H1 (cell line): ENCODE measurements at regions not wholly inside any gene's neighbourhood (a gene's known extent, or its start where the extent isn't known, plus 50 kb on each side); places are given as distances from the start of the nearest gene placed in this dataset.

Source experiments
- CTCF ChIA-PET: fragments of 300-600 bp; sonication (Branson Sonifier 250); formaldehyde crosslinking; loops from one replicate; lab custom pipeline; 2021; ENCODE audit not compliant: partially characterized antibody; lab: Charles Lee
- POLR2A ChIA-PET: fragments of 300-600 bp; sonication (Branson Sonifier 250); formaldehyde crosslinking; loops from one replicate; lab custom pipeline; 2021; ENCODE audit warnings: inconsistent platforms; ENCODE audit not compliant: partially characterized antibody; lab: Charles Lee
- DNase-seq, 2 experiments: peaks; one replicate each; pipeline versions ENCODE4 v3.0.0 to v3.0.0-alpha.2; 2010 to 2022; ENCODE audit warnings: low spot score in 2 of 2, low read depth in 1 of 2, mixed read lengths in 1 of 2
- FAIRE-seq: peaks from 2 replicates; lab custom pipeline; 2011; peaks lifted over from hg19 to GRCh38; lab: Jason Lieb, UNC
- H2AFZ ChIP-seq: 2 replicates; pipeline ENCODE4 v1.8.1; 2012; ENCODE audit warnings: low read length, inconsistent platforms
- H2AK5ac ChIP-seq: 2 replicates; pipeline ENCODE4 v1.6.1; 2013; ENCODE audit warnings: low read depth, low read length
- H2BK120ac ChIP-seq: replicated peaks from 2 replicates; pipeline ENCODE3; 2013; ENCODE audit warnings: low read depth, low read length, inconsistent platforms
- H2BK12ac ChIP-seq: 2 replicates; pipeline ENCODE4 v1.6.1; 2013; ENCODE audit warnings: low read depth, low read length
- H2BK15ac ChIP-seq: 2 replicates; pipeline ENCODE4 v1.6.1; 2013; ENCODE audit warnings: low read length
- H2BK20ac ChIP-seq: 2 replicates; pipeline ENCODE4 v1.6.1; 2013; ENCODE audit warnings: low read length
- H2BK5ac ChIP-seq: 2 replicates; pipeline ENCODE4 v1.6.1; 2013; ENCODE audit warnings: low read depth, low read length
- H3K14ac ChIP-seq: 2 replicates; pipeline ENCODE4 v1.6.1; 2013; ENCODE audit warnings: inconsistent platforms; ENCODE audit not compliant: insufficient read length
- H3K18ac ChIP-seq: 2 replicates; pipeline ENCODE4 v1.6.1; 2013; ENCODE audit warnings: low read length; ENCODE audit errors: extremely low read depth
- H3K23ac ChIP-seq: 2 replicates; pipeline ENCODE4 v1.6.1; 2013; ENCODE audit warnings: inconsistent platforms; ENCODE audit not compliant: insufficient read length
- H3K23me2 ChIP-seq: 2 replicates; pipeline ENCODE4 v1.6.1; 2013; ENCODE audit warnings: low read depth, low read length
- H3K27ac ChIP-seq: 2 replicates; pipeline ENCODE4 v1.6.1; 2011; ENCODE audit warnings: low read depth, low read length, inconsistent platforms
- H3K27me3 ChIP-seq, 4 experiments: replicated peaks in 1 of 4; 1 replicate in 1 of 4; 2 replicates in 3 of 4; pipeline versions ENCODE4 v1.6.1 to v1.8.1; 2011 to 2013; ENCODE audit warnings: low read length in 3 of 4, mild to moderate bottlenecking in 3 of 4, inconsistent platforms in 2 of 4, mixed read lengths in 2 of 4, moderate library complexity in 1 of 4; ENCODE audit not compliant: control insufficient read depth in 3 of 4, insufficient read depth in 3 of 4; ENCODE audit errors: extremely low read depth in 1 of 4
- H3K36me3 ChIP-seq, 4 experiments: 2 replicates each; pipeline versions ENCODE4 v1.6.1 to v1.8.1; 2011 to 2013; ENCODE audit warnings: mild to moderate bottlenecking in 4 of 4, low read length in 3 of 4, moderate library complexity in 2 of 4, control low read depth in 1 of 4, inconsistent platforms in 1 of 4; ENCODE audit not compliant: insufficient read depth in 4 of 4, control insufficient read depth in 2 of 4
- H3K4ac ChIP-seq: replicated peaks from 2 replicates; pipeline ENCODE3; 2013; ENCODE audit warnings: low read length, low read depth, mixed read lengths, inconsistent platforms; ENCODE audit not compliant: insufficient read length
- H3K4me1 ChIP-seq, 4 experiments: replicated peaks in 1 of 4; 1 replicate in 1 of 4; 2 replicates in 3 of 4; pipeline versions ENCODE4 v1.6.1 to v1.8.1; 2011 to 2013; ENCODE audit warnings: low read length in 3 of 4, inconsistent platforms in 2 of 4, mixed read lengths in 1 of 4; ENCODE audit not compliant: insufficient read depth in 4 of 4, control insufficient read depth in 3 of 4
- H3K4me2 ChIP-seq, 2 experiments: 2 replicates each; pipeline versions ENCODE4 v1.6.1 to v1.8.1; 2011 to 2013; ENCODE audit warnings: low read depth in 2 of 2, low read length in 2 of 2, control low read depth in 1 of 2, inconsistent platforms in 1 of 2, mild to moderate bottlenecking in 1 of 2; ENCODE audit not compliant: insufficient read depth in 1 of 2
- H3K4me3 ChIP-seq, 4 experiments: fragments of 200-600, 300-600 bp in 1 of 4; sonication (generic), shearing (Covaris generic), sonication (Bioruptor Twin) in 1 of 4; 2 replicates each; pipeline versions ENCODE4 v1.5.1 to v1.8.1; 2011 to 2016; ENCODE audit warnings: low read length in 4 of 4, low read depth in 3 of 4, control low read depth in 2 of 4, inconsistent platforms in 2 of 4, mild to moderate bottlenecking in 2 of 4, mixed read lengths in 1 of 4, moderate library complexity in 1 of 4; ENCODE audit not compliant: insufficient read depth in 2 of 4; ENCODE audit errors: extremely low read depth in 1 of 4
- H3K56ac ChIP-seq: replicated peaks from 2 replicates; pipeline ENCODE3; 2013; ENCODE audit warnings: low read depth, mild to moderate bottlenecking, mixed read lengths, low read length, inconsistent platforms; ENCODE audit not compliant: insufficient read length
- H3K79me1 ChIP-seq: 2 replicates; pipeline ENCODE4 v1.6.1; 2013; ENCODE audit warnings: low read depth, low read length, control low read depth
- H3K79me2 ChIP-seq, 2 experiments: 2 replicates each; pipeline versions ENCODE4 v1.6.1 to v1.8.1; 2012 to 2013; ENCODE audit warnings: low read length in 2 of 2, mild to moderate bottlenecking in 2 of 2, inconsistent platforms in 1 of 2; ENCODE audit not compliant: insufficient read depth in 2 of 2, control insufficient read depth in 1 of 2
- H3K9ac ChIP-seq, 4 experiments: replicated peaks in 1 of 4; 1 replicate in 1 of 4; 2 replicates in 3 of 4; pipeline versions ENCODE4 v1.6.1 to v1.8.1; 2011 to 2013; ENCODE audit warnings: low read depth in 3 of 4, low read length in 3 of 4, control low read depth in 2 of 4, mild to moderate bottlenecking in 2 of 4, moderate library complexity in 2 of 4, inconsistent platforms in 1 of 4; ENCODE audit errors: extremely low read depth in 1 of 4
- H3K9me3 ChIP-seq, 2 experiments: 2 replicates each; pipeline versions ENCODE4 v1.6.1 to v1.8.1; 2012 to 2013; ENCODE audit warnings: mild to moderate bottlenecking in 2 of 2, moderate library complexity in 2 of 2, control low read depth in 1 of 2, inconsistent platforms in 1 of 2, low read depth in 1 of 2, low read length in 1 of 2, mixed read lengths in 1 of 2; ENCODE audit not compliant: insufficient read depth in 2 of 2
- H4K20me1 ChIP-seq, 2 experiments: replicated peaks in 1 of 2; 2 replicates each; pipeline versions ENCODE3 to v1.8.1; 2011 to 2013; ENCODE audit warnings: inconsistent platforms in 2 of 2, low read length in 2 of 2, mild to moderate bottlenecking in 1 of 2; ENCODE audit not compliant: insufficient read depth in 2 of 2, control insufficient read depth in 1 of 2
- H4K5ac ChIP-seq: 2 replicates; pipeline ENCODE4 v1.6.1; 2013; ENCODE audit warnings: low read length, low read depth, mixed read lengths, inconsistent platforms; ENCODE audit not compliant: insufficient read length
- H4K8ac ChIP-seq: 2 replicates; pipeline ENCODE4 v1.8.0; 2013; ENCODE audit warnings: mild to moderate bottlenecking, moderate library complexity, low read length, inconsistent platforms; ENCODE audit not compliant: insufficient read depth; ENCODE audit errors: extremely low read depth
- H4K91ac ChIP-seq: replicated peaks from 2 replicates; pipeline ENCODE3; 2013; ENCODE audit warnings: low read length, mixed read lengths, inconsistent platforms; ENCODE audit not compliant: insufficient read length
- ATF2 ChIP-seq: IDR thresholded peaks from 2 replicates; pipeline ENCODE4 v1.6.1; 2012; ENCODE audit warnings: low read length, inconsistent platforms
- CHD2 ChIP-seq: IDR thresholded peaks from 2 replicates; pipeline ENCODE4 v1.6.1; 2012; ENCODE audit warnings: low read length, improper control_type of control experiment
- CREB1 ChIP-seq: IDR thresholded peaks from 2 replicates; pipeline ENCODE4 v1.6.1; 2012; ENCODE audit warnings: inconsistent platforms
- CTBP2 ChIP-seq: IDR thresholded peaks from 2 replicates; pipeline ENCODE4 v1.7.0; 2011; ENCODE audit warnings: borderline replicate concordance, mild to moderate bottlenecking, moderate library complexity, mixed read lengths, low read length; ENCODE audit not compliant: insufficient read depth, insufficient read length
- GABPA ChIP-seq: IDR thresholded peaks from 2 replicates; pipeline ENCODE4 v1.6.1; 2011; ENCODE audit warnings: mild to moderate bottlenecking, low read length, moderate library complexity, borderline replicate concordance; ENCODE audit not compliant: insufficient read depth
- GTF2F1 ChIP-seq: IDR thresholded peaks from 2 replicates; pipeline ENCODE4 v1.6.1; 2012; ENCODE audit warnings: low read depth, low read length, improper control_type of control experiment, borderline replicate concordance
- JUN ChIP-seq: IDR thresholded peaks from 2 replicates; pipeline ENCODE4 v1.6.1; 2011; ENCODE audit warnings: low read depth, mild to moderate bottlenecking, improper control_type of control experiment, low read length
- NRF1 ChIP-seq: IDR thresholded peaks from 2 replicates; pipeline ENCODE4 v1.6.1; 2011; ENCODE audit warnings: mild to moderate bottlenecking, low read depth, low read length, improper control_type of control experiment
- POU5F1 ChIP-seq: IDR thresholded peaks from 2 replicates; pipeline ENCODE4 v1.6.1; 2011; ENCODE audit warnings: low read depth, mild to moderate bottlenecking, low read length, moderate library complexity
- RAD21 ChIP-seq, 2 experiments: IDR thresholded peaks in 1 of 2; conservative IDR thresholded peaks in 1 of 2; 2 replicates each; pipeline ENCODE4 v1.6.1; 2011; ENCODE audit warnings: low read depth in 2 of 2, low read length in 2 of 2, improper control_type of control experiment in 1 of 2, inconsistent platforms in 1 of 2, mild to moderate bottlenecking in 1 of 2, moderate library complexity in 1 of 2
- RXRA ChIP-seq: IDR thresholded peaks from 2 replicates; pipeline ENCODE4 v1.6.1; 2011; ENCODE audit warnings: low read depth, mild to moderate bottlenecking, low read length, moderate library complexity; ENCODE audit not compliant: insufficient read depth
- SP1 ChIP-seq: IDR thresholded peaks from 2 replicates; pipeline ENCODE4 v1.6.1; 2011; ENCODE audit warnings: low read depth, low read length
- TAF1 ChIP-seq: IDR thresholded peaks from 2 replicates; pipeline ENCODE4 v1.6.1; 2011; ENCODE audit warnings: mild to moderate bottlenecking, low read depth, low read length
- TEAD4 ChIP-seq: IDR thresholded peaks from 2 replicates; pipeline ENCODE4 v1.6.1; 2012; ENCODE audit warnings: low read depth, low read length, inconsistent platforms, mixed read lengths
- WGBS, 2 experiments: shearing (Covaris generic) in 1 of 2; methylation state at CpG; one replicate each; pipeline versions ENCODE4 v1.1.6 to v1.1.7; 2013 to 2015; ENCODE audit warnings: low lambda C conversion rate in 2 of 2, mixed read lengths in 2 of 2, inconsistent platforms in 1 of 2, low coverage in 1 of 2, missing lambda C conversion rate in 1 of 2; ENCODE audit not compliant: insufficient replicate concordance in 2 of 2, insufficient coverage in 1 of 2, insufficient read length in 1 of 2; ENCODE audit errors: extremely low coverage in 1 of 2, missing lambda C conversion rate in 1 of 2; 5-methylcytosine and 5-hydroxymethylcytosine counted together

GRCh38 chr9:108568093-108568492, 287.7 kb downstream of the ACTL7B start:
- H4K5ac ChIP-seq: no peak overlapping the region
- 90% methylated on average over 3 of the region's 3 CpGs; no CpG with 5 or more reads in 1 of the 2 experiments for WGBS, 2 experiments
- no peak overlapping the region for H4K8ac ChIP-seq
- H3K56ac ChIP-seq: no peak overlapping the region
- ChIA-PET POLR2A (no interaction called here), CTCF (interaction anchor here (0.6 to 8.4 kb wide), 10 partner anchors 32 to 1144 kb away, joined by 3 to 42 read pairs (median 3); no protein-coding TSS in a partner anchor)
- H3K9me3 ChIP-seq: no peaks in the 10 kb centered on the region
- no peaks in the 10 kb centered on the region for H3K27me3 ChIP-seq
- no peaks in the 10 kb centered on the region for H3K23me2 ChIP-seq
- H2BK12ac ChIP-seq: no peak overlapping the region
- H3K23ac ChIP-seq: no peak overlapping the region
- no peak overlapping the region for H3K27ac ChIP-seq
- H3K4me3 ChIP-seq: no peak overlapping the region
- FAIRE-seq: no peak
- H3K9ac ChIP-seq: no peak overlapping the region
- H2BK120ac ChIP-seq: no peak overlapping the region
- H3K4me1 ChIP-seq: no peaks in the 10 kb centered on the region
- no peak overlapping the region for H3K4ac ChIP-seq
- no peak overlapping the region for H2BK15ac ChIP-seq
- no peak overlapping the region for H2BK5ac ChIP-seq
- no peak overlapping the region for H2AFZ ChIP-seq
- no peak overlapping the region for H3K4me2 ChIP-seq
- H4K91ac ChIP-seq: no peak overlapping the region
- H3K18ac ChIP-seq: no peak overlapping the region
- no peaks in the 10 kb centered on the region for H3K79me1 ChIP-seq
- no peaks in the 10 kb centered on the region for H3K79me2 ChIP-seq
- no peak overlapping the region for H2BK20ac ChIP-seq
- H2AK5ac ChIP-seq: no peak overlapping the region
- no peak for DNase-seq
- no peaks in the 10 kb centered on the region for H4K20me1 ChIP-seq
- H3K14ac ChIP-seq: no peak overlapping the region
- H3K36me3 ChIP-seq: no peaks in the 10 kb centered on the region
- TF ChIP-seq GTF2F1: no peak
- TF ChIP-seq POU5F1: no peak
- TF ChIP-seq SP1: no peak
- no peak for TF ChIP-seq GABPA
- no peak for TF ChIP-seq NRF1
- no peak for TF ChIP-seq TAF1
- TF ChIP-seq RAD21 (IDR thresholded peaks at IDR 0.05 in 1 of 2, conservative IDR thresholded peaks at IDR 0.05 in 1 of 2; ENCODE audit: low read depth in 2 of 2, low read length in 2 of 2): no peak
- no peak for TF ChIP-seq ATF2
- TF ChIP-seq TEAD4: no peak
- no peak for TF ChIP-seq CHD2
- TF ChIP-seq RXRA: no peak
- no peak for TF ChIP-seq CTBP2
- no peak for TF ChIP-seq JUN
- TF ChIP-seq CREB1: no peak
